DMS79 treated with DMSO at 0.1 percent for 48 hours (cell line): ENCODE measurements at regions not wholly inside any gene's neighbourhood (a gene's known extent, or its start where the extent isn't known, plus 50 kb on each side); places are given as distances from the start of the nearest gene placed in this dataset.
"Not testable (repeated sequence)": the region's sequence is repeated elsewhere in the genome, so short reads cannot be mapped to it uniquely, and the experiment has no call there.

Source experiments
- DNase-seq: peaks from one replicate; lab custom pipeline; 2025; lab: John Stamatoyannopoulos, UW

DNA sequence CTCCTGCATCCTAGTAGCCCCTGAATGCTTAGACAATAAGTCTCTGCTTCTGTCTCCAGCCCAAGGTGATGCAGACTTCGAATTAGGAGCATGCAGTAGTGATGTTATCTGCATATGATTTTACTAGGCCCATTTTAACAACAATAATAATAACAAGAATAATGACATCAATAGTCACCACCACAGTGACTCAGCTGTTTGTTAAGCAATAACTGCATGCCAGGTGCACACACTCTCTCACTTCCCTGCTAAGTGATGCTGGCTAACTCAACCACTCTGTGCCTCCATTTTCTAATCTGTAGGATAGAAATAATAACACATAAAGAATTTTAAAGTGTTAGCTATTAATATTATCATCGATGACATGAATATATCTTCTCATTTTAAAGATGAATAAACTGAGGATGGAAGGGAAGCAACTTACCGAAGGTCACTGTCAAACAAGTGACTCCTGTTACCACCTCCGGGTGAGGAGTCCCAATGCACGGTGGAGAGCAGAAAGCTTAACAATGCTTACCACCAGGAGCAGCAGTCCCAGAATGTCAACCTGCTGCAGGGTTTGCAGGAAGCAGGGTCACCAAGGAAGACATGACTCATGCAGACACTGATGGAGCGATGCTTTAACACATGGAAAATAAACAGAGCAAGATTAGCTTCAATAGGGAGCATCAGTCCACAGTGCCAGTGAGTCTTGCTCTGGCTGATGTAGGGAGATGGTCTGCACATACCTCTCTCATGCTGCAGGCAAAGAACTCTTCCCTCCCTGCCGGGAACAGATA, 290.2 kb downstream of the SPATA17 start:
- DNase-seq, result no peak

DNA sequence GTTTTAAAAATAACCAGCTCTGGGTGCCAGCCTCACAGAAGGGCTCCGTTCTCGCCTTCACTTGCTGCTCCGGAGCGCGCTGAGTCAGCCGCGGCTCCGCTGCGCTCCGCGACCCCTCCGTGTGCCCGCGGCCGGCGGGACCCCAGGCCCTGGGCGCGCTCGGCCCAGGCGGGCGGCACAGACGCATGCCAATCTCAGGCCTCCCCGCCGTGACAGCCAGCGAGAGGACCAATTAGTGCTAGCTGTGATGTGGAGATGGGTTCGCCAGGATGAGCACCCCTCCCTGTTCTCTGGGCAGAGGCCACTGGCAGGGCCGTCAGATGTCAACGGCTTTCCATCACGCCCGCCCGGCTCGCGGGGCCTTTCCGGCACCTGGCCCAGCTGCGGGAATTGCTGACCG, 293.8 kb downstream of the SPATA17 start:
- DNase-seq, result no peak

DNA sequence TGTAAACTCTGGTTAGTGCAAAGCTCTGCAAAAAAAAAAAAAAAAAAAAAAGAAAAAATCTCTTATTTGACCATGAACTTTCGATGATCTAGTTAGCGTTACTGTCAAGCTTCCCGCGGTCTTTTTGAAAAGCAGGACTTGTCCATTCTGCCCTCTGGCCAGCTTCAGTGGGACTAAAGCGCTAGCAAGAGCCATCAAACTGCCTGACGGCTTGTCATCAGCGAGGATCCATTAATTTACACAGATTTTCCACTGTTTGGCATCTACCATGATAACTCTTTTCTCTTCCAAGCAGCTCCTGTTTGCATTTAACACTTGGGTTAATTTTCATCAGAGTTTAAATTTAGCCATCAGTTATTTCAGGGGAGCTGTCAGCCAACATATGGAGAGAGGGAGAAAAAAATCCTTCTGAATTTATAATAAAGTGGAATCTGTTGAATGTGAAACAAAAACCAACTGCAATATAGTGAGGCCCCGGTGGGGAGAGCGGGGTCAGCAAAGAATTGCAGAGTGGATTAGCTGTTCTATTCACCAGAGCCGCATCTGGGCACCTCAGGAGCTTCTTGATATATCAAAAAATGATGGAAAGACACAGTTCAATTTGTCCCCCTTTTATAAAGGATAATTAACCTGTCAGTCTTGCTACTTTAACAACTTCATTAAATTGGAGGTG, 298.2 kb downstream of the SPATA17 start:
- DNase-seq, result no peak

DNA sequence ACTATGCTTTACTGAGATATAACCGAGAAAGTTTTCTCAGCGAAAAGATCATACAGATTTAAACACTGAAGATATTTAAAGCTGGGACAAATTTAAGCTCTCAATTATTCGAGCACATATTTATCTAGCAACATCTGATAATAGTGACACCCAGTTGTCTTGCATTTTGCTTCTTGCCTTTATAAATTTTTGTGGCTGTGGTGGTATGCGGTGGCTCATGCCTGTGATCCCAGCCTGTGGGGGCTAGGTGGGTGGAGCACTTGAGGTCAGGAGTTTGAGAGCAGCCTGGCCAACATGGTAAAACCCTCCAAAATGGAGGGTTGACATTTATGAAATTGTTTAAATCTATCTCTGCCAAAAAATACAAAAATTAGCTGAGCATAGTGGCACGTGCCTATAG, 312.2 kb downstream of the SPATA17 start:
- no peak for DNase-seq

DNA sequence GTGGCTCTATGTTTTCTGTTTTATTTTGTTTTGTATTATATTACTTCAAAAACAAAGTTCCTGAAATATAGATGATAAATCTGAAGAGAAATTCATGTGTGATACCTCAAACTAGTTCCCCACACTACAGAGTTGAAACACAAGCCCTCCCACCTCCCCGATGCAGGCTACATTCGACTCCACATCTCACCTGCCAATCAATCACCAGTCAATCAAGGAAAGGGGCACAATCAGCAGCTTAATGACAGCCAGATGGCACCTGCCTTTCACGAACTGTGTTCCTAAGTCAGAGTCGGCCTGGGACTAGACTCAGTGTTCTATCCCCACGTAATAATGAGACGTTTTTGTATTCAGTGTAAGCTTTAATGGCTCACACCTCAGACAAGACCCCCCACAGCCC, 313.4 kb downstream of the SPATA17 start:
- DNase-seq, result no peak

DNA sequence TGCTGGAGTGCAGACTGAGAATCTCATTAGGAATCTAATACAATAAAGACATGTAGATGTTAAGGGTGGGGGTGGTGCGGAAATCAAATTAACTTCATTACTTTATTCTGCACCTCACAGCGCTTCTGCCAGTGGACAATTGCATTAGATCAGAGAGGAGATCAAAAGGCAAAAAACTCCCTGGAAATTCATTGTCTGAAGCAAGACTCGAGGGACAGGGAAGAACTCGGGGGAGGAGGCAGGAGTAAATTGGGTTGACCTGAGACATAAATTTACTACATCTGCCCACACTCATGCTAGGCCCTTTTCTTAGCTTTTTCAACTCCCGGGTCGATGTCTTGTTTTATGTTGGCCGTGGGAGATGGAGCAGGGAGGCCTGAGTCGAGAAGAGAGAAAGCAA, 315.4 kb downstream of the SPATA17 start:
- DNase-seq, result no peak

DNA sequence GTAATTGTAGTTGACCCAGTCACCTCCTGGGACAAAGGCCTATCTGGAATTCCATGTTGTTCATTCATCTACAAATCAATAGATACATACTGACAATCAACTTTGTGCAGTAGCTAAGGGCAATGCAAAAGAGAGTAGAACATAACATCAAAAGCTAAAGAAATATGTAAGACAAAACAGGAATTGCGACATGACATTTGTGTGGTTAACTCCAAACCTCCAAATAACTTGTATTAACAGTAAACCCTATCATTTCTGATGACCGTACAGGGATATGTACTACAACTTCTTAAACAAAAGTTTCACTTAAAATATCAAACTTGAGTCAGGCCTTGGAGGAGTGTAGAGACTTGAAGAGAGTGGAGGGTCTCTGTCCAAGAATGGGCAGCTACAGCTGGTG, 317.6 kb downstream of the SPATA17 start:
- no peak for DNase-seq

DNA sequence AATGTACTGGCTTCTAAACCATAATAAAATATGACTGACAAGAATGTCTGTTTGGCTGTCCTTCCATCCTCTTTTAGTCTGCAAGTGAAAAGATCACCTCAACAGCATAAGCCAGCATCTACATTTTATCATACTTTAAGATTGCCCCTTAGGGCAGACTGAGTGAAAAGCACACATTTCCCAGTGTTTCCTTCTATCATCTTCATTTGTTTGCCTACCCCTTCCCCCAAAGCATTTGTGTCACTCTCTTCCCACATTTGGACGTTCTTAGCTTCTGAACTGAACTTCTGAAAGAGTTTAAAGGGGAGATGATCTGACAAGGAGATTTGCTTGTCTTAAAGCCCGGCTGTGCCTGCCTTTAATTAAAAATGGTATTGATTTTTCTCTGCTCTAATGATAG, 322.2 kb downstream of the SPATA17 start:
- DNase-seq, result no peak

DNA sequence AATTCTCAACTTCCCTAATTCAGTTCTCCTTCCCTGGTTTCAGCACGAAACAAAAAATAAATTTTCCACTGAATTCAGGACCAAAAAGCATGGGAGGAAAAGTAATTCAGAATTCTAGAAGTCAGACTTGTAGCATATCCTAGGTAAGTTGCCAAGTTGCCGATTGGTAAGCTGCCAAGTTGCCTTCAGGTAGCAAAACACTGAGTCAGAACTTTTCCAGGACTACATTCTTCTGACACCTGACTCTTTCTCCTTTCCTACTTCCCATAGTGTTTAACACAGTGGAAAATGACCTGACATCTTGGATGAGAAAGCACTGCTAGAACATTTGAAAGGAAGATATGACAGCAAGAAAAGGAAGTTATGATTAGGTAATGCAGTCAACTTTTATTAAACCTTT, 322.8 kb downstream of the SPATA17 start:
- DNase-seq, result no peak

DNA sequence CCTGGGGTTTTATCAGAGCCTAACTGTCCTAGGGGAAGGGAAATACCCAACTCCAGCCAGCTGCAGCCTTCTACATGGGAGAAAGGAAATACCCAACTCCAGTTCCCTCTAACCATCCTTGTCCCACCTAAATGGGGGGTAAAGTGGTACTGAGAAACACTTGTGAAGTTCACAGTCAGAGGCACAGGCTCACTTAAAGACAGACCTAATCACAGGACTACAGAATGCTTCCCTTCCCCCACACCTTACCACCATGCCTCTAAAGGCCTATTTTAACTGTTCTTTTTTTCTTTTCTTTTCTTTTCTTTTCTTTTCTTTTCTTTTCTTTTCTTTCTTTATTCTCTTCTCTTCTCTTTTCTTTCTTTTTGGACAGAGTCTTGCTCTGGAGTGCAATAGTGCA, 324.6 kb downstream of the SPATA17 start:
- DNase-seq, result no peak

DNA sequence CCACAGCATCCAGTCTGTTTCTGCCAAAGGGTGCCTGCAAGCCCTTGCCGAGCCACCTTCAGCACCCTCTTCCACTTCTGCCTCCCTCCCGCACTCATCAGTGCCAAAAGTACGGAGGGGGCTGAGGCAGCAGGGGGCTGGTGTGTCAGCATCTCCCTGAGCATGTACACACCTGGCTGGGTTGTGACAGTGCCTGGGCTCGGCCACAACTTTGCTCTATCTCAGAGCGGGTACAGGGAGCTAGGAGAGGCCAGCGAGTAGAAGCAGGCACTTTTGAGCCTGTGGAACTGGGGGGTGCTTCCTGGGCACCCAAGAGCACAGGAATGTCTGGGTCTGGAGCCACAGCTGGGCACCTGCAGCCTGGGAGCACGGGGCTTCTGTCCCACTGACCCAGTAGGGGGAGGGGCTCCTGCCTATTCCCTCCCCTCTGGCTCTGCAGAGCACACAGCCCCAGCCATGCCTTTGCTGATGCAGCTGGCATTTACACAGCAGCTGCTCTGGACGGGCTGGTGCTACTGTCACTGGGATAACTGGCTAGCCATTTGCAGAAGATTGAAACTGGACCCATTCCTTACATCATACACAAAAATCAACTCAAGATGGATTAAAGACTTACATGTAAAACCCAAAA, 319.8 kb upstream of the RRP15 start:
- no peak for DNase-seq

DNA sequence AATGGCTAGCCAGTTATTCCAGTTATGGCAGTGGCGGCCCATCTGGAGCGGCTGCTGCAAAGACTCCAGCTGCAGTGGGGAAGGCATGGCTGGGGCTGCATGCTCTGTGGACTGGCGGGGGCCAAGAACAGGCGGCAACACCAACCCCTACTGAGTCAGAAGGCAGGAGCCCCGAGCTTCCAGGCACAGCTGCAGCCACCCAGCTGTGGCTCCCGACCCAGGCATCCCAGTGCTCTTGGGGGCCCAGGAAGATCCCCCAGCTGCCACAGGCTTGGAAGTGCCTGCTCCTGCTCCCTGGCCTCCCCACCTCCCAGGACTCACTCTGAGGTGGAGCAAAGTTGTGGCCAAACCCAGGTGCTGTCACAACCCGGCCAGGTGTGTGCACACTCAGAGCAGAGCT, 317.0 kb upstream of the RRP15 start:
- DNase-seq, result no peak

DNA sequence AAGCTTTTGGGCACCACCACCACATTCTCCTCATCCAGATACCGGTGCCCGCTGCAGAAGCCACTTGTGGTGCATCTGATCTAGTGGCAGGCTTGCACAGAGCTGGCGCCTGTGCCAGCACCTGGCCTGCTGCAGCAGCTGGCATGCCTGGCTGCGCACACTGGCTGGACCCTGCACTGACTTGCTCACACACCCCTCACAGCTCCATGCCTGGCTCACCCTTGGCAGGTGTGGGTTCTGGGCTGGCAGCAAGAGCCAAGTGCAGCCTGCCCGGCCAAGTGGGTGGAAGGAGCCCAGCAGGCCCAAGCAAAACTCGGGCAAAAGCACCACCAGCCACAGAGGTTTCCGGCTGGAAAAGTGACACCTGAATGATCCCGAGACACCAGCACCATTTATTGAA, 315.7 kb upstream of the RRP15 start:
- no peak for DNase-seq

DNA sequence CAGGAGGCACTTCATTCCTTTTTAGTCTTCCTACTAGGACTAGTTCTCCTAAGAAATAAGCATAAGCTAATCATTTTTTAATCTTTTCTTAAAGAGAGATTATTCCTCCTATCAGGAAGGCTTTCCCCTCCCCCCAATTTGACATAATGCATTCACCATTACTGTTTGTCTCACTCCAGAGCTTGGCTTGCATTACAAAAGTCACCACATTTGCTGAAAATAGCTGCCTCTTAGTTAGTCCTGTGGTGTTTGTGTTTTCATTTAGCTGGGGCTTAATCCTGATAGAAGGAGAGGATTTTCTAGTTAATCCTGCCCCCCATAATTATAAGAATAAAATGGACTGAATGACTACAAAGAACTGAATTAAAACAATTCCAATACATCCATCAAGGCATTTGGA, 307.1 kb upstream of the RRP15 start:
- no peak for DNase-seq

DNA sequence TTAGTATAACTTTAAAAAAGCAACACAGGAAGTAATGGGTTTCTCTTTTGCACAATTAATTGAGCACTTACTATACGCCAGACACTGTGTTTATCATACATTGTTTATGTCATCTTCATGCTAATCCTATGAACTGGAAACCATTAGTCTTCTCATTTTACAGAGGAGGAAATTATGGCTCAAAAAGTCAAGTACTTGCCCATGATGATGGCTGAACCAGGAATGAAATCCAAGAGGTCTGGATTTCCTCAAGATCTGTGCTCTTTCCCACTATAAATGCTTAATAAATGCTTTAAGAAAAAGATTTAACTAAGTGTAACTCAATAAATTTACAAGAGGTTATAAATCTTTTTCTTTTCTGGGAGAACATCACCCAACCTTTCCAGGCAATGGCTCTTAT, 303.7 kb upstream of the RRP15 start:
- DNase-seq, result no peak

DNA sequence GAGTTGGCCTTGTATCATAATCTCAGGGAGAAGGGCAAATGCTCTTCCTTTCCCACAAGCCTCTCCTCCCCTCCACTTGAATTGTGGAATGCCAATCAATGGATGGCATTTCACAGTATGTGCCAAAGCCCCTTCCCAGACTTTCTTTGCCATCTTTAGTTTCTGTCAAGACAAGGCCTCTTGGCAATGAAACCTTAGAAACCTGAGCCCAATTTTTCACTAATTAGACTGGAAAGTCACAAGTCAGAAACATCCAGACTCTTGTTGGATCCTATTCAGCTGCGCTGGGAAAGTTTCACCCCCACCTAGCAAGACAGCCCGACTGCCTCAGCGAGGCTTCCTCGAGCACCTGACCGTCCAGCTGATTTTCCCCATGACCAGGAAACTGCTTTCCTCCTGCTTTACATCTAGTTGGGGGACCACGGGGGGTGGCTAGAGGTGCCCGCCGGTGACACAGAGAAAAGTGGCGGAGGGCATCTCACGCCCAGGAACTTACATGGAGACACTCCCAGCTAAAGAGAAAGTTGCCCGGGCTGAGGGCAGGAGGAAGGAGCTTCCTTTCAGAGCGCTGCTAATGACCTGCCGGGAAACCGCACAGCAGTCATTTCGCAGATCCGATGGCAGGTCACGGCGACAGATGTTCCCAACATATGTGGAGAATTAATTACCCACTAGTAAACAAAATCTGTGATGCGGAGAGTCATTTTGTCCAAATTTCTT, 302.6 kb upstream of the RRP15 start:
- no peak for DNase-seq

DNA sequence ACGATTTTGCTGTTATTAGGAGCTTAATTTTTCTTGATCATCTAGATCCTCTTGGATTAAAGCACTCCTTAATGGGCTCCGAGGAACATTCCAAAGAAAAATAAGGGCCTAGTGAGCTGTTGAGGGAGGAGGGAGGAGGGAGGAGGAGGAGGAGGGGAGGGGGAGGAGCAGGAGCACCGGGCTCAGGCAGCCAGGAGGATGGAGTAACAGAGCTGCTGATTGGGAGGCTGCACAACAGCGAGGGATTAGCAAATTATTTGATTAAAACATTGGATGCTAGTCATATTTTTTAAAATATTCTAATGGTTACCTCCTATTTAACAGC, 302.1 kb upstream of the RRP15 start:
- no peak for DNase-seq

DNA sequence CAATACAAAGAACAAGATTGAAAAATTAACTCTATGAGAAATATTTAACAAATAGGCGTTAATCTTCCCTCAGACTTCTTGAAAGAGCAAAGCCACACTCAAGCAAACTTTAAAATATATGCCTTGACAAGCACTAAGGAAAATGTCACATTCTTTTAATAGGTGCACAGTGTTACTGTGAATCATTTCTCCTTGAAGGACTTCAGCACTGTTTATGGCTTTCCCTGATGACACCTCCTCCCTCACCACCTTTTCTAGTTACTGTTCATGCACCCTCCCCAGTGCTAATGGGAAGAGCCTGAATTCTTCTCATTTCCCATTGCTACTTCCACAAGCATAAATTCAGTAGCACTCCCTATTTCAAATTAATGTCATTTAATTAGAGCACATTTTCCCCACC, 299.5 kb upstream of the RRP15 start:
- no peak for DNase-seq

DNA sequence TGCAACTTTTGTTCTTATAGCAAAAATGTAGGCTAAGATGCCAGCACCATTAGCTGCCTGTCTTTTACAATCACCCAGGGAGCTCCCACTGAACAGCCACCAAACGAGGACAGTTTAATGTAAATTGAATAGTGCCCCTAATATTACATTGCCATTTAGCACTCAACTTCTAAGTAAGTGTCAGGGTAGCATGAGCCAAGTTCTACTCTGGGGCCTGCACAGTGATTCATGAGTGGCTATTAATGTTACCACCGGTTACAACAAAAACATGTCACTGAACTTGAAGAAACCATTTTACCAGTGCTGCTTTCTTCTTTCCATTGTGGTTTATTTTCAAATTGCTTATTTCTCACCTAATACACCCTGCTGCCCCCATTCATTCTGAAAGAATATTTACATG, 295.6 kb upstream of the RRP15 start:
- no peak for DNase-seq

DNA sequence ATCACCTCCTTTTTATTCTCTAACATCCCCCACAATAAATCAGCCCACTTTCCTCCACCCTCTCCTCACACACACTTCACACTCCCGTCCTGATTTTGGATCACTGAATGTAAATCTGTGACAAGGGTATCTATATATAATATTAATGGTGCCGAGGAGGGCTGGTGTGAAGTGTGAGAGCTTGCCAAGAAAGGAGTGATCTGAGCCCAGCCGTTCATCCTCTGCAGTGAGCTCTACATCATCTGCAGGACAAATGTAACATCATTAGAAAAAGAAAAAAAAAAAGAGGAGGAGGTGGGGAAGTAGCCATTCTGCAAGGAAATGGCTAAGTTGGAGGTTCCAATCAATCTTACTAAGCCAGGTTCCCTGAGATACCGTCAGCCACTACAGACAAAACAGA, 291.7 kb upstream of the RRP15 start:
- no peak for DNase-seq

DNA sequence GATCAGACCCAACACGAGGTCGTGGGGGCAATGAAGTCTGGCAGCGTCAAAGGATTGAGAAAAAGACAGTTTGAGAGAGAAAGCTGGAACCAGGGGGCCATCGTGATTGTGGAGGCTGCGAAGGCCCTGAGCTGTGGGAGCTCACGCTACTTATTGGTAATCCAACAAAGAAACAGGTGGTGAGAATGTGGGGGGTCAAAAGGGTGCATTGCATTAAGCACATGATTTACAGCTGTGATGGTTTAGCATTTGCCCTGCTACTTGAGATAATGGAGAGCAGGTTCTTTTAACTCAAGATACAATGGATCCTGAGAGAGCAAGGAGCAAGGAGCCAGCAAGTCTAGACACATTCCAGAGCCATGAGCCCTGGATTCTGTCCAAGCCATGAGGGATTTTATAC, 276.8 kb upstream of the RRP15 start:
- not testable (repeated sequence) for DNase-seq

DNA sequence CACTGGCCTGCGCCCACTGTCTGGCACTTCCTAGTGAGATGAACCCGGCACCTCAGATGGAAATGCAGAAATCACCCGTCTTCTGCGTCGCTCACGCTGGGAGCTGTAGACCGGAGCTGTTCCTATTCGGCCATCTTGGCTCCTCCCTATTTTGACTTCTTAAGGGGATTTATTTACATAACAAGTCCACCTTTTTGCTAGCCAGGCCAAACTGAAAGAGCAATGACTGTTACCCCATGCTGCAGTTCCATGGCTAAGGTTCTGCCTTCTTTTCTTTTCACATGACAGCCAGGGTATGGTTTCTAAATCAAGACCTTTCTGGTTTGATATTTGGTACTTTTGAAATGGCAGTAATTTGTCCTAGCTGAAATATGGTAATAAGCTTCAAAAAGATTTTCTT, 270.0 kb upstream of the RRP15 start:
- DNase-seq, result not testable (repeated sequence)

DNA sequence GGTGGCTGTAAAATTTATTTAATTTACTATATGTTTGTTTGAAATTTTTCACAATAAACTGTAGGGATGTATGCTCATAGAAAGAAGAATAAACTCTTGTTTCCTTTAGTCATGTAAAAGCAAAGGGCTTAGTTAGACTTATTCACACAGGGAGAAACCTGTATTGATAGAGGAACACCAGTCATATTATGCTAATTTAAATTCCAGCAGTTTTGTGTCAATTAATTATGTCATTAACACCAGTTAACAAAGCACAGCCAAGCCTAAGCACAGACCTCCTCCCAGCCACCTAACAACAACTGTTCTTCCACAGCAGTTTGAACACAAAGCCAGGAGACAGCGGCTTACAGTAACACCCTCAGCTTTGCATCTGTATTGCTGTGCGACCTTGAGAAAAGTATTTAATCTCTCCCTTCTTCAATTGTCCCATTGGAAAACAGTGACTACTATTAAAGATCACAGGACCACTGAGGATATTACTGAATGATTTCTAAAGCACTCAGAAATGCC, 260.8 kb upstream of the RRP15 start:
- no peak for DNase-seq
